Stimulated activated naive CD4-positive, alpha-beta T cell treated with Interleukin-2 at 50 U/mL for 16 hours (primary cell): ENCODE measurements at regions not wholly inside any gene's neighbourhood (a gene's known extent, or its start where the extent isn't known, plus 50 kb on each side); places are given as distances from the start of the nearest gene placed in this dataset.

Experiments
- DNase-seq: peaks from one replicate; lab custom pipeline; 2025; lab: John Stamatoyannopoulos, UW

- DNase-seq, result no peak
Observed at GRCh38 chr12:88996200-88996788, 356.0 kb downstream of the DUSP6 start.

GRCh38 chr12:88994971-88995370 is 357.3 kb downstream of the DUSP6 start:
- no peak for DNase-seq

- no peak for DNase-seq
Observed at GRCh38 chr12:88994537-88994936, 357.8 kb downstream of the DUSP6 start.

DNA sequence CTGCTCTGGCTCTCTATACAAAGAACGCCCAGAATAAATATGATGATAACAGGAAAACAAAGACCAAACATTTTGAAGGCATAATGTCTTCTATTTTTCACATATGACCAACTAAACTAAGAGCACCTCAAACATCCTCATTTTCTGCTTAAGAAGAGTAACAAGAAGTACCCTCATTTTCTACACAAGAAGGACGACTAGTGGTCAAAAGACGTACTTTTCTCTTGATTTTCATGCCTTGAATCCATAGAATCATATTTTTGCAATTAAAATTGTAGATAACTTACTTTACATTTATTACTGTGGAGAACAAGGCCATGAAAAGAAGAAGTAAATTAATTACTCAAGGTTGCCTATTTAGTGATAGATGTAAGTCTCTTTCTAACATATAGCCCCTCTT is 358.6 kb downstream of the DUSP6 start:
- no peak for DNase-seq

- DNase-seq, result no peak
Observed at GRCh38 chr12:88986056-88986455, 366.2 kb downstream of the DUSP6 start.

DNA sequence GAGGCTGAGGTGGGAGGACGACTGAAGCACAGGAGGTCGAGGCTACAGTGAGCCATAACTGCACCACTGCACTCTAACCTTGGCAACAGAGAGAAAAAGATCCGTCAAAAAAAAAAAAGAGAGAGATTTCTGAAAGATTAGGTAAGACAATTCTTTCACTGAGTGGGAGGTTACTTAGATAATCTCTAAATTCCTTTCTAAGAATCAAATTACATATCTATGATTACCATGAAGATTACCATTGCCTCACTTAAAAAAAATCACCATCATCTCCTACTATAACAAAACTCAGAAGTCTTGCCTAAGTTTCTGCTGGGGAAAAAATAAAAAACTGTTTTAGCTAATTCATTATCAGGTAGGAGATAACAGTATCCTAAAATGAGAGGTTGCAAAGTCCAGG is 366.7 kb downstream of the DUSP6 start:
- DNase-seq, result no peak

GRCh38 chr12:88985011-88985410 is 367.3 kb downstream of the DUSP6 start:
- no peak for DNase-seq

GRCh38 chr12:88982694-88983093 is 369.6 kb downstream of the DUSP6 start:
- no peak for DNase-seq

- DNase-seq, result no peak
Observed at GRCh38 chr12:88977115-88977514, 375.2 kb downstream of the DUSP6 start.

DNA sequence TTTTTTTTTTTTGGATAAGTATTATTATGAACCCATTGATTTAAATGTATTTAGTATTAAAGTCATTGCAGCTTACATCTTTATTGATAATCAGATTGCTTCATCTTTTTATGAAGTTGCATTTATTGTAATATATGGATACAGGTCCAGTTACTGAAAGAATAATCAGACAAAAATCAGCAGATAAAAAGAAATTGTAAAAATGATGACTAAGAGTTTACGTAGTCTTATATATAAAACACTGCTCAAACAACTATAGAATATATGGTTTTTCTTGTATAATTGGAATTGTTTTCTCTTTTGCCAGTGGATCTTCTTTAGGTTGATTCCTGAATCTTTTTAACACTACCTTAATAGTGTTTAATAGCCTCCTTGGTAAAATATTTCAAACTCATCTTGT is 378.3 kb downstream of the DUSP6 start:
- DNase-seq, result no peak

GRCh38 chr12:88970740-88971139 is 381.6 kb downstream of the DUSP6 start:
- no peak for DNase-seq

DNA sequence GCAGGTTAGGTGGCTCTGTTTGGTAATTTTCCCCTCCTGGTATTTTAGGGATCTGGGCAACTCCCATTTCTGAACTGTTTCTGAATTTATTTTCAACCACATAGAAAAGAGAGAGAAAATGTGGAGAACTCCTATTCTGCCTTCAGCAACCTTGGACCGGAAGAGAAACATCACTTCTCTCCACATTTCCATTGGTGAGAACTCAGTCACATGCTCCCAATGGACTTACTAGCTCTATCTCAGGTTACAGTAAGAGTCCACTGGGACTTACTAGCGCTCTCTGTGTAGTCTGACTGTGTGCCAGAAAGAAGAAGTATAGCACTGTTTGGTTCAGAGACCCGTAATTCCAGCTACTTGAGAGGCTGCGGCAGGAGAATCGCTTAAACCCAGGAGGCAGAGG is 383.2 kb downstream of the DUSP6 start:
- no peak for DNase-seq

DNA sequence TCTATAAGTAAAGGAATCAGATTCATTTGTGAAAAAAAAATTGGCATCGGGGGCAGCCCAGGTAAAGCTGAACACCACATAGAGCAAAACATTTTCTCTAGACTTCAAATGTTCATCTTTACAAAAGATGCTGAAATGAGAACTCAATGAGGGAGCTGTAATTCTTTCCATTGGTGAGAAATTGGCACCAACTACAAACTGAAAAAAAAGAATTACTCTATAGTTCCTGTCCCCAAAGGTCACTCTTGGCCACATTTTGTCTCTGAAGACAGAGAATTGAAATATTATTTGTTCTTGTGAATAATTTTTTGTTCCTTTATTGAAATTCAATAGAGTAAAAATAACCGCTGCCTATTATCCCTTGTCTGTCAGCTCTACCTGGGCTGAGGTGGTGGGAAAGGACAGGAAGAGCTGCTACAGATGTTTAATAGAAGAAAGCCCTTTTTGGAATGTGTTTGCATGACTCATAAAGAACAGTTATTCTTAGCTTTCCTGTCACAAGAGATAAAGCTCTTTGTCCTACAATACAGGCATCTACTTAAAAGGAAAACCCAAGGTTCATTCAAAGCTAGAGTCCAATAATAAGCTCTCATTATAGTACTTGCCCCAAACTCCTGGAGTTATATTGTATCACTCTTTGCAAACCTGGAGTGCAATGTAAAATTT is 380.1 kb upstream of the KITLG start:
- DNase-seq, result no peak

DNA sequence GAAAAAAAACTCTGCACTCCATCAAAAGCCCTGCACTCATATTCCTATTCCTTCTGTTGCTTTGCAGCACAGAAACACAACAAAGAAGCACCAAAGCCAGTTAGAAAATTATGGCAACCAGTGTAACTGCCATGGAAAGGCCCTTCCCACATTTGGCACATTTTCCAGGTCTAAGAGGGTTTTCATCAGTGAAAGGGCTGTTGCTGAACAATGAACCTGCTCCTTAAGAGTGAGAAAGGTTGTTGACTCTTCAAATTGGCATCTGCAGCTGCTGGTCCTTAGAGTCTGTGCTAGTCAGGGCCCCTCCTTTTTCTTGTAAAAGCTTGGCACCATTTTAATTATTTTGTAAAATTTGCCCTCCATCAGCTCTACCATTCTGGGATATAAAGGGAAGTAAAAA is 378.7 kb upstream of the KITLG start:
- DNase-seq, result no peak

DNA sequence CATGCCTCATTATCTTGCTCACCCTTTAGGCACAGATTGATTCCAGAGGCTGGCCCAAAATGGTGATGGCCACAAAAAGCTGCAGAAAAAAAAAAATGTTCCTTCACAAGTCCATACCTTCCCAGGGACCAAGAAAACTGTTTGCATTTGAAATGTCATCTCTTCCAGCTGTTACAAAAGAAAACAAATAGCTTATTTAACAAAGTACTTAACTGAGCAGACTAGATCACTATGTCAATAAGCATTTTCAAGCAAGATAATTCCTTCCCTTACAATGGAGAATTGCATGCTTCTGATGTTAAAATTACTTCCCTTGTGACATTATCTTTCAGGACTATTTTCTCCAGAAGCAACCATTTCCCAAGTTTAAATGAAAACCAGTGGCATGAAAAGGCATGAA is 377.9 kb upstream of the KITLG start:
- DNase-seq, result no peak

DNA sequence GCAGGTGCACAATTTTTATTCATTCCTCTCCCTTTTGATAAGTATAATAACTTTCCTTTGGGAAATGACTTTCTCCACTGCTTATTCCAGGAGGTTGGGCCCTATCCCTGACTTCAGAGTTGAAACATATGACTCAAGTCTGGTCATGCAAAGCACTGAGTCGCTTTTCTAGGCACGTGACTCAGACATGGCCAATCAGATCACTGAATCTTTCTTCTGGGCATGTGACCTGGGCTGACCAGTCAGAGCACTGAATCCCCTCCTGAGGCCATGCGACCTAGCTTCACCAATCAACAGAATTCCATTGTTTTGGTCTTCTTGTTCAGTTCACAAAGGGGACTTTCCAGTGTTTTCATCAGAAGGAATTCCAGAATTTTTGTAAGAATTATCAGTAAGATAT is 377.1 kb upstream of the KITLG start:
- DNase-seq, result no peak

DNA sequence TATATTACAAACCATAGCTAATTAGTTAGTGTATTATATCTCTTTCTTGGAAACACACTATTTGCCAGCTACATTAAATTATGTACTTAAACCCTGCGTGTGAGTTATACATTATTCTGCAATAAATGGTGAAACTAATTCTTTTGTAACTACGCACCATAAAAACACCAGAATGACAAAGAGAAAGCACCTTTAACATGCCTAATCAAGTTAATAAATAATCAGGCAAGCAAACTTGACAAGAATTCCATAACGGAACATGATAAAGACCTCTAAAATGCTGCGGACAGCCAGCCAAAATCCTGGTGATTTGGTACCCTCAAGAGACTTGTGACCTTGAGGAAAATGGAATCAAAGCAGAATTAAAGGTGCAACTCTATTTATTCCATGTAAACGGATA is 375.3 kb upstream of the KITLG start:
- DNase-seq, result no peak

DNA sequence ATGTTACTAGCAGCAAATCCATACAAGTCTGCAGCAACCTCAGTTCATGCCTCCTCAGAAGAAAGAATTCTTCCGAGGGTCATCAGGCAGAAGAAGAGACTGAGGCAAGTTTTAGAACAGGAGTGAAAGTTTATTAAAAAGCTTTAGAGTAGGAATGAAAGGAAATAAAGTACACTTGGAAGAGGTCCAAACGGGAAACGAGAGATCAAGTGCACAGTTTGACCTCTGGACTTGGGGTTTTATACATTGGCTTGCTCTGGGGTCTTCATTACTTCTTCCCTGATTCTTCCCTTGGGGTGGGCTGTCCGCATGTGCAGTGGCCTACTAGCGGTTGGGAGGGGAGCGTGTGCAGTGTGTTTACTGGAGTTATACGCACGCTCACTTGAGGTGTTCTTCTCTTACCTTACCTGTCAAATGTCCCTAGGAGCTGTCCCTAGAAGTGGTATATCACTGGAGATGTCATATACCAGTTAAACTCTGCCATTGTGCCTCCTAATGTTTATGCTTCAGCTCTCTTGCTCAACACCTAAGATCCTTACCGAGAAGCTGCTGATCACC is 372.8 kb upstream of the KITLG start:
- no peak for DNase-seq

DNA sequence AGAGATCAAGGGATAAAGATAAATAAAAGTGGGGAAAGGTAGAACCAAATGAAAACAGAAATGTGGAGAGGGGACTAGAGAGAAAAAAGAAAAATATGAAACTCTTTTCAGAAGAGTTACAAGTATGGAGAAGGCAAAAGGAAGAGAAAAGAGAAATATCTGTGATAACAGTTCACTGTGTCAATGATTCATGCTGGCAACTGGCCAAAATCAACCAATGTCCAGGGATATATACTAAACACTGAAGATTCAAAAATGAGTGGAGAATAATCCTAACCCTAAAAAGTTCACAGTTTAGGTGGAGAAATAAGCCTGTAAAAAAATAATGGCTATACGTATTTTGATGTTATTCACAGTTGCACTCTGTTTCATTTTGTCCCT is 372.3 kb upstream of the KITLG start:
- no peak for DNase-seq

DNA sequence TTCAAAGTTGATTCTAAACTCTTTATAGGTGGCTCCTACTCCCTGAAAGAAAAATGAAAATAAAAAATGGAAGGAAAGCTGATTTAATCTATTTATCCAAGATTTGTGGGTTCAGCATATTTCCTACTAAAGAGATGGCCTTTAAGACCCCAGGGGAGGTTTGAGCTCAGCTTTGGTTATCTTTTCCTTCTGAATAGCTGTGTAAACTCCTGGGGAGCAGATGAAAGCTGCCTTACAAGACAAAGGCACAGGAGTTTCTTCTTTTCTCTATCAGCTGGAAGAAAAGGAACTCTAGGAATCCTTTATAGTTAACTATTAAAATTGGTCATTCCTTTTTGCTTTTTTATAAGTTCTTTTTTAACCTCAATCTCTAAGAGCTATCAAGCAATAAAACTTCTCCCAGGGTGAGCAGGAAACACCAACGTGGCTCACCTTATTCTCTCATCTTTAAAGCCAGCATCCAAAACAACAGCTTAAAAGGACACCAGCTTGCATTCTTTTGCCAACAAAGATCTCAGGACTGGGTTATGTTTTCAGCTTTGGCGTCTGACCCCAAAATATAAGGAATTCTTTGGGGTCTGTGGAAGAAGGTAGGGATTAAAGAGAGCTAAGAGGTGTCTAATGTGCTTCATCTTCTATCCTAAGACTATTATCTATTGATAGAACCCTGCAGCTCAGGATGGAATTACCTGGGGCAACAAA is 371.7 kb upstream of the KITLG start:
- DNase-seq, result no peak

DNA sequence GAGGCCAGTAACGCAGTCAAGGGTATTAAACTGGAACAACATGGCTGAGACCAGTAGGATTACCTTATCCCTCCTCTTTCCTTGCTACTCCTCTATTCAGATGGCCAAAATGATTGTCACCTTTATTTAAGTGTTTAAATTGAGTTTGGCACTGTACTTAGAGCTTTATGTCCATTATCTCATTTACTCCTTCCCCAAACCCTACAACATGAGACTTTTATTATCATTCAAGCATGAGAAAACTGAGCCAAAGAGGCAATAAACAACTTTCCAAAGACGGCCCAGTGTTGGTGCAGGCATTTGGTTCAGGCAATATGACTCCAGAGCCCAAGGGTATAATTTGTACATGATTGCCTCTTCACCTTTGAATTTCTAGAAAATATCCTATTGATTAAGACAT is 370.9 kb upstream of the KITLG start:
- DNase-seq, result no peak

DNA sequence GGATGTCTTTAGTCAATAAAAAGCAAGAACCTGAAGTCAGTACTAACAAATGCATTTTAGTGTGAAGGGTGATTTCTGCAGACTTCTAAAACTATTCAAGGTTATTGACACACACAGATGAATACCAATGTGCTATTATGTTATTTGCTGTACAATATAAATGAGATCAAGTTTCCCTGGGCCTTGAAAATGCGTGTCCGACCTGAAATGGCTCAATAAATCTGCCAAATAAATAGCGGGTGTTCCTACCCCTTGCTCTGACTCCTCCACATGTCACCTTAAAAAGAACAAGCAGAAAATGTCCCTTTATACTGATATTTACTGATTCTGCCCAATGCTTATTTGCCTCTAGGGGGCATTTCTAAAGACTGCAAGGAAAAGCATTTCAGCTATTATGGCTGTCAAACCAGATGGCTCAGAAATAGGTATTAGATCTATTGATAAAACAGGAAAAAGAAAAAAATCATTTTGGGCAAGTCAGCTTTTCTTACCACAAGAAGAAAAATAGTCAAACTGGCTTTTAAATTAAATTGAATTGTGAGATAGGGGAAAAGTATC is 367.3 kb upstream of the KITLG start:
- no peak for DNase-seq

GRCh38 chr12:88946372-88946997 is 366.2 kb upstream of the KITLG start:
- no peak for DNase-seq
